ENCODE measurements at regions not wholly inside any gene's neighbourhood (a gene's known extent, or its start where the extent isn't known, plus 50 kb on each side); places are given as distances from the start of the nearest gene placed in this dataset.

DNA sequence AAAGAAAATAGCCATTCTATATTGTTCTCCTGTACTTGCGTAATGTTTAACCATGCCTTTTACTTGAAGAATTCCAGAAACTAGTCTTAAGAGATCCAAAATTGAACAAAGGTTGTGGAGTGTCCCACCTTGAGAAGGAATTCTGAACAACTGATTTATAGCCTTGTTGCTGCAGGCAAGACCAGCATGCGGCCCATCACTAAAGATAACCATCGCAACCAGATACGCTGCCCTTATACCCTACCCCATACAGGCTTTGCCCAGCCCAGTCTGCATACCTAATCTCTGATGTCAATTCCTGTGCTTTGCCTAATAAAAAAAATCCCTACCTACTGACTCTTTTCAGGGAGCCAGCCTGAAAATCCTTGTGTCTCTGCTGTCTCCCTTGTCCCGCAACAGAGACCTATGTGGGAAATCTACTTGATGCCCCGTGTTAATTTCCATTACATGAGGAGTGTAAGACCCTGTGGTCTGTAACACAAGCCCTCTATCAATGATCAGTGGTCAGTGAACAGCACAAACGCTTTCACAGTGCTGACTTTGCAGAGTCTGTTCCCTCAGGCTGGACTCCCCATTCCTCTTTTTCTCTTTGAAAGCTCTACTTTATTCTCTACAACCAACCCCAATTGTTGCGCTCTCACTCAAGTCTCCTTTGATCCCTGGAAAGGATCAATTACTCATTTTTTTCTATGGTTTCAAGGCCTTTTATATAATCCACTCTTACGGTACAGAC is 125.7 kb upstream of the BTBD3 start:
- no peak overlapping the region for H3K4me3 ChIP-seq (ENCODE audit: low read depth, low read length)

DNA sequence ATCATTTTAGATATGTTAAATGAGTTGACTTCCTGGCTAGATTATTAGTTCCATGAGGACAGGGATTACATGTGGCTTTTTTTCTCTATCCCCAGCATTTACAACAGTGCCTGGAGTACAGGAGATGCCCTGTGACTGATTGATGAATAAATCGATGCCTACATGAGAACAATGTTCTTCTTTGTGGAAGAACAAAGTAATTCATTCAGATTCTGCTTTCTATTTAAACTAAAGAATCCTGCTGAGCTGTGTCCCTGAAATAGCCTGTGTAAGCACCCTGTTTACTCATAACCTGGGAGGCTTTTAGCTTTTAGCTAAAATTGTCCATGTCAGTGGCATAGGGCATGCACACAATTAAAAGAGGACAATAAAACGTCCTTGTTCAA is 125.1 kb upstream of the BTBD3 start:
- H3K4me3 ChIP-seq (ENCODE audit: low read depth, low read length): no peak overlapping the region

DNA sequence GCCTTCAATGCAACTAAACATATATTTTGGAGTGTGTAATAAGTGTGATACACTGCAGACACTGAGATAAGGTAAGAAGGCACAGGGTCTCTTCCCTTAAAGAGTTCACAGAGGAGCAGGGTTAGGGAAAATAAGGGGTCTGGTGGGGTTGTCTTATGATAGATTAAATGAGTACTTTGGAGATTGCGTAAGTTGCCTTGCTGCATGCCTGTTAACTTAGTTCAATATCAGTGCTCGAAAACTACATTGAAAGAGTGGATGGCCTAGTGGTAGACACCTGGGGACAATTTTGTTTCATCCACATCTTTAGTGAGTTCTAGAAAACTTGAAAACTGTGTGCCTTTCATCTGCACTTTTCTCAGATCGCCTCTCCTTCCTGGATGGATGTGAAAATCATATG is 123.2 kb upstream of the BTBD3 start:
- H3K4me3 ChIP-seq (ENCODE audit: low read depth, low read length): no peak overlapping the region

DNA sequence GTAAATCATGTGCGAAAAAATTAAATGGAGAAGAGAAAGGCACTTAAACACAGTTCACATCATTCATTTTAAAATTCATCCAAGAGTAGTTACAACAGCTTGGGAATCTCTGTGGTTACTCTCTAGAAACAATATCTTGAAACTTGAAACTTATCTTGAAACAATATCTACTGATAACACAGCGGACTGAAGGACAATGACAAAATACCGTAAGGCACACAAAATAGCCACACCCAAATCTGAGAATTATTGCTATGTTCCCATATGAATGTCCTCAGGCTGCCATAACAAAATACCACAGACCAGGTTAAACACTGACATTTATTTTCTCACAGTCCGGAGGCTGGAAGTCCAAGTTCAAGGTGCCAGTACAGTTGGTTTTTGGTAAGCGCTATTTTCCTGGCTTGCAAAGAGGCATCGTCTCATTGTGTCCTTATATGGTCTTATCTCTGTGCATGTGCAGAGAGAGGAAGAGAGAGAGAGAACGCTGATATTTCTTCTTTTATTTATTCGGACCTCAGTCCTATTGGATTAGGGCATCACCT is 122.5 kb upstream of the BTBD3 start:
- no peak overlapping the region for H3K4me3 ChIP-seq (ENCODE audit: low read depth, low read length)

DNA sequence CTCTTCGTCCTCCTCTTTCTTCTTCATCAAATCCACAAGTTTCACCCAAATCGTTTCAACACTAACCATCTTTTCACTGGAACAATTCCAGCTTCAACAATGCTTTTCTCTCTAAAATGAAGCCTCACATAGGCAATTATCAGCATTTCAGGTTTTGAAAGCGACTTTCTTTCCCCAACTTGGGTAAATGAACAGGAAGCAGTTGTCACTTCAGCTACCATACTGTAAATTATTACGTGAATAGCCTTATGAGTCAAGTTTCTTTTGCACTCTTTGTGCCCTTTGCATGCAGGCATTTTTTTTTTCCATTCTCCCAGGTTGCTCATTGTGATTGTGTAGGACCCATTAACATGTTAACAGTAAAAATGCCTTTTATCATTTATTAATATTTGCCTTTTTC is 121.7 kb upstream of the BTBD3 start:
- no peak overlapping the region for H3K4me3 ChIP-seq (ENCODE audit: low read depth, low read length)

DNA sequence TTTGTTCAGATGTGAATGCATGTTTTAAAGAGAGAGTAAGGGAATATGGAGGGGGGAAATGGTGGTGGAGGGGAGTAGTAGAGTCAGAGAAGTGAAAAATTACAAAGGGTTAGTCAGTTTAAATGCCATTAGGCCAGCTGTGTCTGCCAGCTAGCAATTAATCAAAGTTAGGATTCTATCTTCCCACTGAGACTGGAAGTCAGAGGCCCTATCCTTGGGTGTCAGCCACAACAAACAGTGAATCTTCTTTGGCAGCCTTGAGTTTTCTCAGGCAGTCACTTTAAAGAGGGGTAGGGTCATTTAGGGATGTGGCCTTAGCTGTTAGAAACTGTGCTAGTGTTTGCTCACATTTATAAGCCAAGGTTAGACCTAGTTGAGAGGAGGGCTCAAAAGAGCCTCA is 120.5 kb upstream of the BTBD3 start:
- no peak overlapping the region for H3K4me3 ChIP-seq (ENCODE audit: low read depth, low read length)

DNA sequence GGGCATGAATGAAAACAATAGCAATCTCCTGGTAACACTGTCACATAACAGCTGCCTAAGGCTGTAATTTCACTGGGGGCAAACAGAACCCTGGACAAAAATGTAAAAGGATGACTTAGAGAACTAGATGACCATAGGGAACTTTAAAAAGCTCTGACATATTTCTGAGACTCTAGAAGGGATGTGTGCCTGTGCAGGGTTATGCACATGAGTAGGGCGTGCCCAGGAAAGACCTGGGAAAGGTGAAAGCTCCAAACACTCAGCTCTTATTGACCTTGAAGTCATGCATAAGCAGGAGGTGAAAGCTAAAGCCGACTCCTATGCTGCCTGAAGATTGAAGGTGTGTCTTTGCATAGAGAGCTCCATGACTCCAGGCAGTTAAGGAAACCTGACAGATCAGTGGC is 118.4 kb upstream of the BTBD3 start:
- no peak overlapping the region for H3K4me3 ChIP-seq (ENCODE audit: low read depth, low read length)

DNA sequence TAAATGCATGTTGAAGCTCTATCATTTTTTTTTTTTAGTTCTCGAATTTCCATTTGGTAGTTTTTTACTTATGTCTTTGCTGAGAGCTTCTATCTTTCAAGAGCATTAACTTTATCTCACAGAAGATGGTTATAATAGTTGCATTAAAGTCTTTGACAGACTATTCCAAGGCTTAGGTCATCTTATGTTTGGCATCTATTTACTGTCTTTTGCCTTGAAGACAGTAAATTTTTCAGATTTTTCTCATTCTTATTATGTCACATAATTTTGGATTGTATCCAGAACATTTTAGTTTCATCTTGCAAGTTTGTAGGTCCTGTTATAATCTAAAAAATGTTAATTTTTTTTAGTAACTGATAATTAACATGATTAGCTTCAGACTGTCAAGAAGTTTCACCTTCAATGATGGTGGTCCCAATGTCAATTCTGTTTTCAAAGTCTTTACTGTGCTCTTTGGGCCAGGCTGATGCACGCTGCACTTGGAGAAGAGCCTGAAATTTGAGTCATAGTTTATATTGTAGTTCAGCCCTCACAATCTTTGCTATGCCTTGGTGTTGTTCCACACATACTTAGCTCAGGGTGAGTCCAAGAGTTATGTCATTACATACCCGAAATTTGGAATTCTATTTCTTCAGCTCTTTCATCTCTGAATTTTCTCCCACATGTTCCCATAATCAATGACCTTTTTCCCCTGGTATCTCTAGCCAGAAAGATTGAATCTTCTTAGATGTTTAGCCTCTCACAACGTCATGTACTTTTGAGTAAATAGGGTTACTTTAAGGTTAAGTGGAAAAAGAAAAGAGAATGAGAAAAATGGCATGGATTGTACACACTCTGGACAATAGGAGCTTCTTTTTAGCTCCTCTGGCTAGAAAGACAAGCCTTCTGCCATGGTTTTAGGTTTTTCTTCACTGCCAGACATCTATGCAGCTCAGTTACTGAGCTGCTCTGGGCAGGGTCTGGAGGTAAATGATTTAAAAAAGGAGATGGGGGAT is 110.3 kb upstream of the BTBD3 start:
- no peak overlapping the region for H3K4me3 ChIP-seq (ENCODE audit: low read depth, low read length)

DNA sequence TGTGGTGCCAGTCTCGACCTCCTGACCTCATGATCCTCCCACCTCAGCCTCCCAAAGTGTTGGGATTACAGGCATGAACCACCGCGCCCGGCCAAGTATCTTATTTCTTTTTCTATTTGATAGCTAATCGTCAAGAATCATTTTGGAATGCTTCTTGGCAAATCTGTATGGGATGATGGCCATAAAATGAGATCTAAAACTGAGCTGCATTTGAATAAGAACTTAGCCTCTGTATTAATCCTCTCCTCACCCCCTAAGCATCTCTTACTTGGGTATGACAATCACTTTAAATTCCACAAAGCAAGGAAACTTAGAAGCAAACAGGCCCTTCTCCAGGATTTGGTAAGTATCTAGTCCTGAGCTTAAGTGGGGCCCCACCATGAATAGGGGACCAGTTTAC is 108.9 kb upstream of the BTBD3 start:
- no peak overlapping the region for H3K4me3 ChIP-seq (ENCODE audit: low read depth, low read length)

DNA sequence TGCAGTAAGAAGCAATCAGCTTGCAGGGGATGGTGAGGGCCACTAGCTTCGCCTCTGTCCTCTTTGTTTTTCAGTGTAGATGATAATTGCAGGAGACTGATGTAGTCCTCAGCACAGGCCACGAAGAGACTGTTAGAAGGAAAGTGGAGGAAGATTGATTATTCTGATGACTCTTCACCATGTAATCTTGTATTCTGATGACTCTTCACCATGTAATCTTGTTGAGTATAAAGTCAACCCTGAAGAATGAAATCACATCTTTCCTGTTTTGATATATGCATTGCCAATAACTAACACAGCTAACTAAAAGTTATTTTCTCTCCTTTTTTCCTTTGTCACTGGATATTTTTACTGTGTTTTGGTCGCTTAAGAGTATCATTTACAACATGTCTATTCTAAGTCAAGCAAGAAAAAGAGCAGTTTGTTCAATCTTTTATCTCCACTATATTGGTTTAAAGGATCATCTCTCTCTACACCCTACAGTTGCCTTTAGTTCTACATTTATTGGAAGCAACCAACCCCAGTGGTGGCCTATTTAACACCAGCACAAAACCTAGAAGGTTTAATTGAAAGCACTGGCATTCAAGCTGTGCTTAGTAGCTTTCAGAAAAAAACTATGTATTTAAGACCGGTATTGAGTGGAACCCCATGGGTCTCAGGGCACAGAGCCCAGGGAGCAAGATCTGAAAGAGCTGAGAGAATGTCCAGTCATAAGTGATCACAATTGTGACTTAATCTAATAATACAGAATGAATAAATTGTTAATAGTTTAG is 107.2 kb upstream of the BTBD3 start:
- H3K4me3 ChIP-seq (ENCODE audit: low read depth, low read length): no peak overlapping the region

DNA sequence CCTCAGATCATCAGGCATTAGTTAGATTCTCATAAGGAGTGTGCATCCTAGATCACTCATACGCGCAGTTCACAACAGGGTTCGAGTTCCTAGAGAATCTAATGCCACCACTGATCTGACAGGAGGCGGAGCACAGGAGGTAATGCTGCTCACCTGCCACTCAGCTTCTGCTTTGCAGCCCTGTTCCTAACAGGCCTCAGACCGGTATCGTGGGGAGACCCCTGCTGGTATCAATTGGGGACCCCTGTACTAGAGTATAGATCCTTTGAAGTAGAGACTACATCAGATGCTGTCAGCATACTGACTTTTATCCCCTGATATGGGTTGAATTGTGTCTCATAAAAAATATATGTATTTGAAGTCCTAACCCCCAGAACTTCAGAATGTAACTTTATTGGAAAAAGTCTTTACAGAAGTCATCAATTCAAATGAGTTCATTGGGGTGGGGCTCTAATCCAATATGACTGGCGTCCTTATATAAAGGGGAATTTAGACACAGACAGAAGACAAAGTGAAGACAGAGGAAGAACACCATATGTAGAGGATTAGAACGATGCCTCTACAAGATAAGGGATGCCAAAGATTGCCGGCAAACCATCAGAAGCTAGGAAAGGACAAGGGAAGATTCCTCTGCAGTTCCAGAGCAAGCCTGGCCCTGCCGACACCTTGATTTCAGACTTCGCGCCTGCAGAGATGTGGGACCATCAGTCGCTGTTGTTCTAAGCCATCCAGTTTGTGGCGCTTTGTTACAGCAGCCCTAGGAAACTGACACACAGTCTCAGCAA is 104.4 kb upstream of the BTBD3 start:
- H3K4me3 ChIP-seq (ENCODE audit: low read depth, low read length): no peak overlapping the region

DNA sequence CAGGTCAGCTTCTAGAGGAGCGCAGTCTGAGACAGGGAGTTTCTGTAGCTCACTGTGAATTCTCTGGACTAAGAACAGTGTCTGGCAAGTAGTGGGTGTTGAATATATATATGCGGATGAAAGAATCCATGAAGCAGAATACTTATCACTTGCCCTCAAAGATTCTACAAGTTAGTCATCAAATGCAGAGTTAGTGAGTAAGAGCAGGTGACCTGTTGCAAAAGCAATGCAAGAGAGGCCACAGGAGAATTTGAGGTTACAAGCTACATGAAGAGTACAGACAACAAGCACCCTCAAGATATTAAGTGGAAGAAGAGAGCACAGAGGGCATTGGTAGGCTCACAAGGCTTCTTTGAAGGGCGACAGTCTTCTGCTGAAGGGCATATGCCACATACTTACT is 103.4 kb upstream of the BTBD3 start:
- no peak overlapping the region for H3K4me3 ChIP-seq (ENCODE audit: low read depth, low read length)

DNA sequence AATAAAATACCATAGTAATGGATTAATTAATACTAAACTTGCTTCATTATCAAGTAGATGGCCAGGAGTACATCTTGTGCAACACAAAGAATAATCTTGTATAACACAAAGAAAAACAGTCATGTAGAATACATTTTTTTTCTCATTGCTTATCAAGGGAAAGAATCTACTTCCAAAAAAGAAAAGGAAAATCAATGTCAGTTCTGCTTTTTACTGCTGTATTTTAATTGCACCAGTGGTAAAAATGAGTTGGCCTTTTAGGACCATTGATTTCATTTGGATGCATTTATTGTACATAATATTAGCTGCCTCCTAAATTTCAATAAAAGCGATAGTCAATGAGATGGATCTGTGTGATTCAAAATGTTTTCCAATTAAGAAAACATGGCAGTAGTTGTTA is 96.9 kb upstream of the BTBD3 start:
- no peak overlapping the region for H3K4me3 ChIP-seq (ENCODE audit: low read depth, low read length)

DNA sequence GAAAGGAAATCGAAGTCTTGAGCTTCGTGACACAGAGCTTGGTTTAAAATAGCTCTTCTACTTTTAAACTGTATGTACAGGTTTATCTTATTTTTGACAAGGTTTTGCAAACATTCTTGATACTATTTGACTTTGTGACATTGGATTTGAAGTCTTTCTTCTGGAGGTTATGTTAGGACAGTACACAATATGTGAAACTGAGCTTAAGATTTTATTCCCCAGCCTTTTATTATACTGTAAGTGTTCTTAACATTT is 95.2 kb upstream of the BTBD3 start:
- H3K4me3 ChIP-seq (ENCODE audit: low read depth, low read length): no peak overlapping the region

DNA sequence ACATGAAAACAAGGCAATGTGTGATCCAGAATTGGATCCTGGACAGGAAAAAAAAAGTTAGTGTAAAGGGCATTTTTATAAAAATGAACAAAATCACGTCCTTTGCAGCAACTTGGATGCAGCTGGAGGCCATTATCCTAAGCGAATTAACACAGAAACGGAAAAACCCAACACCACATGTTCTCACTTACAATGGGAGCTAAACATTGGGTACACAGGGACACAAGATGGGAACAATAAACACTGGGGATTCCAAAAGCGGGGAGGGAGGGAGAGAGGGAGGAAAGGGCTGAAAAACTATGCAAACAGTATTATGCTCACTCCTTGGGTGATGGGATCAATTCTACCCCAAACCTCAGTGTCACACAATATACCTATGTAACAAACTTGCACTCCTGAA is 91.4 kb upstream of the BTBD3 start:
- H3K4me3 ChIP-seq (ENCODE audit: low read depth, low read length): no peak overlapping the region

DNA sequence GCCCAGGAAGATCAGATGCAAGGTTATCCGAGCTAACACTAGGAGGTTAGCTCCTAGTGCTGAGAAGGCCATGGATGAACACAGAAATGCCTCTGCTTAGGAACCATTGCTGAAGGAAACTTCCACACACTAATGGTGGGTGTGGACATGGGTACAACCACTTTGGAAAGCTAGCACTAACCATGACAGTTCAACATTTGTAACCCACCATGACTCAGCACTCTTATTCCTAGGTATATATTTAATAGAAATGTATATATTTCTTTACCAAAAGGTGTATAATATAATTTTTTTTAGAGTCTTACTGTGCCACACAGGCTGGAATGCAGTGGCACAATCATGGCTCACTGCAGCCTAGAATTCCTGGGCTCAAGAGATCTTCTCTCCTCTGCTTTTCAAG is 85.3 kb upstream of the BTBD3 start:
- no peak overlapping the region for H3K4me3 ChIP-seq (ENCODE audit: low read depth, low read length)

DNA sequence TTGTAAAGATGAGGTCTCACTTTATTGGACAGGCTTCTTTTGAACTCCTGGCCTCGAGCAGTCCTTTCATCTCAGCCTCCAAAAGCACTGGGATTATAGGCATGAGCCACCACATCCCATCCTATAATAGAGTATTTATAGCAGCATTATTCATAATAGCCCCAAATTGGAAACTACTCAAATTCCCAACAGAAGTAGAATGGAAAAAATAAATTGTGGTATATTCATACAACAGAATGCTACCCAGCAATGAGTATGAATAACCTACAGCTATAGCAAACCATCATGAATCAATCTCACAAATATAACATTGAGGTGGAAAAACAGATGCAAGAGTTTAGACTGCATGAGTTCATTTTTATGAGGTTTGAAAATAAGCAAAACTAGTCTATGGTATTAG is 84.8 kb upstream of the BTBD3 start:
- no peak overlapping the region for H3K4me3 ChIP-seq (ENCODE audit: low read depth, low read length)

DNA sequence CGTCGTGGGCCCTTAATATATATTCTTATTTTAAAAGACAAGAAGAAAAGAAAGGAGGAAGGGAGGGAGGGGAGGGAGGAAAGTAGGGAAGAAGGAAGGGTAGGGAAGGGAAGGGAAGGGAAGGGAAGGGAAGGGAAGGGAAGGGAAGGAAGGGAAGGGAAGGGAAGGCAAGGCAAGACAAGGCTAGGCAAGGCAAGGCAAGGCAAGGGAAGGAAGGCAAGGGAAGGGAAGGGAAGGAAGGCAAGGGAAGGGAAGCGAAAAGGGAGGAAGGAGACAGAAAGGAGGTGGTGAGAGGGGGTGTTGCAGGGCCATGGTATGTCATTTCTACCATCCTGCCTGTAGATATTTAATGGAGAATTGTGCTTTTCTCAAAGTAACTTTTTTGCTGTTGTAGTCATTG is 83.9 kb upstream of the BTBD3 start:
- no peak overlapping the region for H3K4me3 ChIP-seq (ENCODE audit: low read depth, low read length)

DNA sequence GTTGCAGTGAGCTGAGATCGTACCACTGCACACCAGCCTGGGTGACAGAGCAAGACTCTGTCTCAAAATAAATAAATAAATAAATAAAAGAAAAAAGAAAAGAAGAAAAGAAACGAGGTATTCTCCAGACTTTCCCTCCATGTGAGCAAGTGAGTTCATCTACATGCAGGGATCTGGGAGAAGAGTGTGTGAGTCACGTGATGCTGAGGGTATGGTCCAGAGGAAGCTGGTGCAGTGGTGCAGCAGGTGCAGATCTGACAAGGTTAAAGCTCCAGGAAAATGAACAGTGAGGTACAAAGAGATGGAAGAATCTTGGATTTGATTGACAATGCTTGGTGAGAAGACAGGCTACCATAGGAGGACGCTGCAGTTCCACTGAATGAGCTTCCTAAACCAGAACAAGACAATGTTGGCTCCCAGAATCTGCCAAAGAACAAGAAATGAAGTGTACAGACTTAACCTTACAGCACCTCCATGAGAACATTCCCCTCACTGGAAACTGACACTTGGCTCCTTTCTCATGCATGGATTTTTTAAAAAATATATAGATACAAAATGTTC is 79.5 kb upstream of the BTBD3 start:
- no peak overlapping the region for H3K4me3 ChIP-seq (ENCODE audit: low read depth, low read length)

DNA sequence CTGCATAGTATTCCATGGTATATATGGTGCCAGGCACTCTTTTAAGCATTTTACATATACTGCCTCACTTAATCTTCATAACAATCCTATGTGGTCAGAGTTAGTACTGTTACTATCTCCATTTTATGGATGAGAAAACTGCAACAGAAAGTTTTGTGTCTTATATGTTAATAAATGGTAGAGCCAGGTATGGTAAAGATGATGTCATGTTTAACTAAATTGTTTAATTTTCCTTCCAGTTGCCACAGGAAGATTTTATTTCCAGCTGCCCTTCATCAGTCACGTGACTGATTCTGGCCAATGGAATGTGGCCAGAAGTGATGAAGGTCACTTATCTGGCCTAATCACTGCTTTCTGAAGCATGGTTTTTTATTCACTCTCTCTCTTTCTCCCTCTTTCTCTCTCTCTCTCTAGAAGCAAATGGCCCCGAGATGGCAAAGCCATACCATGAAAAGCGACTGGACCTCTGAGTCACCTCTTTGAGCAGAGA is 75.7 kb upstream of the BTBD3 start:
- no peak overlapping the region for H3K4me3 ChIP-seq (ENCODE audit: low read depth, low read length)

Measured in iPS-11a (cell line).